GM06990 (cell line): ENCODE measurements at regions not wholly inside any gene's neighbourhood (a gene's known extent, or its start where the extent isn't known, plus 50 kb on each side); places are given as distances from the start of the nearest gene placed in this dataset.

Experiments
- DNase-seq: peaks from one replicate; pipeline ENCODE4 v3.0.0-alpha.2; 2011; ENCODE audit not compliant: insufficient read length; ENCODE audit errors: extremely low read depth
- H3K27me3 ChIP-seq: replicated peaks from 2 replicates; pipeline ENCODE4 v1.6.0; 2011; ENCODE audit warnings: low read length; ENCODE audit not compliant: control insufficient read depth, insufficient read depth
- H3K36me3 ChIP-seq: 2 replicates; pipeline ENCODE4 v1.5.1; 2011; ENCODE audit warnings: low read length; ENCODE audit not compliant: control insufficient read depth, insufficient read depth
- H3K4me3 ChIP-seq: replicated peaks from 2 replicates; pipeline ENCODE4 v1.5.1; 2011; ENCODE audit warnings: low read depth, mild to moderate bottlenecking, control low read depth, low read length
- TF ChIP-seq, protein P1 (sequence below): IDR thresholded peaks from 2 replicates; pipeline ENCODE4 v1.5.1; 2011; ENCODE audit warnings: low read length, control low read depth, mild to moderate bottlenecking, inconsistent platforms; ENCODE audit not compliant: insufficient read depth, poor library complexity, severe bottlenecking

DNA sequence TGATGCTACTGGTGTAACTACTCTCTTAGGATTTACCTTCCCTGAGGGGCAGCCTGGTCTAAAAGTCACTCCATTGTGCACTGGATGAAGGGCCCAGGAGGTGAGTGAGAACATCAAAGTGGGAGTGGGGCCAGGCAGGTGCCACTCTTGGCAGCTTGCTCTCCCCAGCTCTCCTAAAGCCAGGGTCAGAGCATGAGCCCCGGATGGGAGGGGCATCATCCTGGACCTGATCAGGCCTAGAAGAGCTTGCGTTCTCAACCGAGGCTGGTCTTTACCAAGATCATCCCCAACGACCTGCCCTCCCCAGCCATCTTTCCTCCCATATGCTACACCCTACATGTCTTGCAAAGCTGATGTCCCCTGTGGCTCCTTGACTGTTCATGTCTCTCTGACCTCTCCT is 87.1 kb downstream of the AIPL1 start:
- Histone ChIP-seq H3K36me3 (no peaks in the 10 kb centered on the region), H3K4me3 (no peak overlapping the region), H3K27me3 (no peaks in the 10 kb centered on the region; the same call in 1 of the 2 replicates)
- TF ChIP-seq, protein P1, sequence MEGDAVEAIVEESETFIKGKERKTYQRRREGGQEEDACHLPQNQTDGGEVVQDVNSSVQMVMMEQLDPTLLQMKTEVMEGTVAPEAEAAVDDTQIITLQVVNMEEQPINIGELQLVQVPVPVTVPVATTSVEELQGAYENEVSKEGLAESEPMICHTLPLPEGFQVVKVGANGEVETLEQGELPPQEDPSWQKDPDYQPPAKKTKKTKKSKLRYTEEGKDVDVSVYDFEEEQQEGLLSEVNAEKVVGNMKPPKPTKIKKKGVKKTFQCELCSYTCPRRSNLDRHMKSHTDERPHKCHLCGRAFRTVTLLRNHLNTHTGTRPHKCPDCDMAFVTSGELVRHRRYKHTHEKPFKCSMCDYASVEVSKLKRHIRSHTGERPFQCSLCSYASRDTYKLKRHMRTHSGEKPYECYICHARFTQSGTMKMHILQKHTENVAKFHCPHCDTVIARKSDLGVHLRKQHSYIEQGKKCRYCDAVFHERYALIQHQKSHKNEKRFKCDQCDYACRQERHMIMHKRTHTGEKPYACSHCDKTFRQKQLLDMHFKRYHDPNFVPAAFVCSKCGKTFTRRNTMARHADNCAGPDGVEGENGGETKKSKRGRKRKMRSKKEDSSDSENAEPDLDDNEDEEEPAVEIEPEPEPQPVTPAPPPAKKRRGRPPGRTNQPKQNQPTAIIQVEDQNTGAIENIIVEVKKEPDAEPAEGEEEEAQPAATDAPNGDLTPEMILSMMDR = no peak
- DNase-seq = no peak

DNA sequence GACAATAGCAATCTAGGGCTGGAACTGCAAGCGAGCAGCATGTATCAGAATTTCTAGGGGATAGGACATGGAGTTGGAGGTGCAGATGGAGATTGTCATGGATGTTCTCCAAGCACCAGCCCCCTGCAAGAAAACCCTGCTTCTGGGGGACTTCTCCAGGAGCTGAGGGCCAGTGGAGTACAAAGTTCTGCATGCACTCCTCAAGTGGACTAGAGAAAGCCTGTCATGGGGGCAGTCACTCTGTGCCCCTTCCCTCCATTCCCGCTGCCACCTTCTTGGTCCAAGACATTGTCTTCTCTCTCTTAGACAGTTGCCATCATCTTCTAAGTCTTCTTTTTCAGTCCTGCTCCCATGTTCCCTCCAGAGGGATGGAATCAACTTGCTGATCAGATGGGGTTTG is 87.9 kb downstream of the AIPL1 start:
- Histone ChIP-seq H3K36me3 (no peaks in the 10 kb centered on the region), H3K4me3 (no peak overlapping the region), H3K27me3 (no peaks in the 10 kb centered on the region; the same call in 1 of the 2 replicates)
- TF ChIP-seq, protein P1 = no peak
- DNase-seq = no peak

DNA sequence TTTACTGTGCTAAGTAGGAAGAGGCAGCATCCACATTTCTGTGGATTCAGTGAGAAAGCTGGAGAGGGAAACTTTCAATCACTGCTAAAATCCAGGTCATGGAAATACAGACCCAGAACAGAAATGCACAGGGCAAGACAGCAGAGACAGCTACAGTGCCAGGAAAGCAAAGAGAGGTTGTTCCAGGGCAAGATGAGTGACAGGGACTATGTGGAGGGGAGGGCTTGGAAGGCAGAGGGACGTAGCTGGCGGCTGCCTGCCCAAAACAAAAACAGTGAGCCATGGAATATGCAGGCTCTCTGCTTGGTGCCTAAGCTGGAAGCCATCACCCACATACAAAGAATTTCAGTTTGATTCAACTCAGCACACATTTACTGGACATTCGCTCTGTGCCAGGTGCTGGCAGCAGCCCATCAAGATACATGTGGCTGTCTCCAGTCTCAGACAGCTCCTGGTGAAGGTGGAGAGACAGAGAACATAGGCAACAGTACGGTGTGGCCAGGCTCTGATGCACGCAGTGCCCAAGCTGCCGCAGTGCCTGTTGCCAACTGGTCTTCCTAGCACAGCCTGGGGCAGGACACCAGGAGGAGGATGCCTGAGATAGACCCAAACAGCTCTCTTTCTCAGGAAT is 88.7 kb downstream of the AIPL1 start:
- Histone ChIP-seq H3K4me3 (no peak overlapping the region), H3K27me3 (no peaks in the 10 kb centered on the region; the same call in 1 of the 2 replicates), H3K36me3 (no peaks in the 10 kb centered on the region)
- DNase-seq = no peak
- TF ChIP-seq, protein P1 = no peak

DNA sequence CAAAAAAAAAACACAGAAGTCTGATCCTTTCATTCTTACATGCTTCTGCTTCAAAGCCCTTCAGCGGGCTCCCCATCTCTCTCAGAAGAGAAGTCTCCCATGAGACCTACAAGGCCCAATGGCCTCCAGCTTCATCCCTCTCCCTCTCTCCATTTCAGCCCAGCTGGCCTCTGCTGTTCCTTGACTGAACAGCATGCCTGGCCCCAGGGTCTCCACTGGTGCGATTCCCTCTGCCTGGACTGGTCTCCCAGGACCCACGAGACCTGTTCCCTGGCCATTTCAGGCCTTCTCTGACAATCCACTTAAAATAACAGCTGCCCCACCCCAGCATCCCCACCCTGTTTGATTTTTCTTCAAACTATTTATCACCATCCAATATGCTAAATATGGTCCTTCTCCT is 91.2 kb downstream of the AIPL1 start:
- Histone ChIP-seq H3K4me3 (no peak overlapping the region), H3K36me3 (no peaks in the 10 kb centered on the region), H3K27me3 (no peaks in the 10 kb centered on the region; the same call in 1 of the 2 replicates)
- TF ChIP-seq, protein P1 = no peak
- no peak for DNase-seq

DNA sequence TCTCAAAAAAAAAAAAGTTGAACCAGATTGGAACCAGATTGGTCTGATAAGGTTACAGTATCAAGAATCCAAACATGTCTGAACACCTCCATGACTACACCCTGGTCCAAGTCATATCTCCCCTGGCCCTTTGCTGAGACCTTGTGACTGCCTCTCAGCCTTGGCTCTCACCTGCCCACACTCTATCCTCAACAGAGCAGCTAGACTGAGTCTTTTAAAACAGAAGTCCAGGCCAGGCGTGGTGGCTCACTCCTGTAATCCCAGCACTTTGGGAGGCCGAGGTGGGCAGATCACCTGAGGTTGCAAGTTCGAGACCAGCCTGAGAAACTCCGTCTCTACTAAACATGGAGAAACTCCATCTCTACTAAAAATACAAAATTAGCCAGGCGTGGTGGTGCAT is 91.7 kb downstream of the AIPL1 start:
- no peak for DNase-seq
- TF ChIP-seq, protein P1 = no peak
- Histone ChIP-seq H3K4me3 (no peak overlapping the region), H3K27me3 (no peaks in the 10 kb centered on the region; the same call in 1 of the 2 replicates), H3K36me3 (no peaks in the 10 kb centered on the region)

DNA sequence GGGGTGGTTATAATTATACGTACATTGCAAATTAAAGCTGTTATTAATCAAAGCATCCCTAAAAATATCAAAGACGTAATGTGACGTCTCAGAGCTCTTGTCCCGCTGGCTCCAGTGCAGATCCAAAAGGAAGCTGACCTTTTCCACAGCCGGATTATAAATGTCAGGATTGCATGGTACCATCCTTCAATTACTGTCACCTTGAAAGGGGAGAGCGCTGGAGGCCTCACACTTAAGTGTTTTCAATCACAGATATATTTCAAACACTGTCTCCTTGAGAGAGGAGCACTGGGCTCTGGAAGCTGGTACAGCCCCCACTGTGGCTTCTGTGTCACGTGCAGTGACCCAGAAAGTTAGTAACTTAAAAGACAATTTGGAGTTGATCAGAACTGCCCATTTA is 94.2 kb downstream of the AIPL1 start:
- TF ChIP-seq, protein P1 = no peak
- DNase-seq = no peak
- Histone ChIP-seq H3K36me3 (no peaks in the 10 kb centered on the region), H3K4me3 (no peak overlapping the region), H3K27me3 (no peaks in the 10 kb centered on the region)
